Endodermal cell (in vitro differentiated cells): ENCODE measurements at regions not wholly inside any gene's neighbourhood (a gene's known extent, or its start where the extent isn't known, plus 50 kb on each side); places are given as distances from the start of the nearest gene placed in this dataset.

Experiments used
- DNase-seq: peaks from one replicate; pipeline ENCODE4 v3.0.0-alpha.2; 2017
- H3K27ac ChIP-seq: 2 replicates; pipeline ENCODE4 v1.5.1; 2013; ENCODE audit warnings: mild to moderate bottlenecking, low read depth, low read length, moderate library complexity
- H3K27me3 ChIP-seq: 2 replicates; pipeline ENCODE4 v1.6.1; 2013; ENCODE audit warnings: mild to moderate bottlenecking, low read length, moderate library complexity; ENCODE audit not compliant: insufficient read depth, control insufficient read depth, poor library complexity, severe bottlenecking
- H3K36me3 ChIP-seq: 2 replicates; pipeline ENCODE4 v1.7.0; 2013; ENCODE audit warnings: mild to moderate bottlenecking, low read length, moderate library complexity; ENCODE audit not compliant: control insufficient read depth, insufficient read depth
- H3K4me1 ChIP-seq: one replicate; pipeline ENCODE4 v1.7.0; 2013; ENCODE audit warnings: low read length; ENCODE audit not compliant: control insufficient read depth, insufficient read depth
- H3K4me3 ChIP-seq: 2 replicates; pipeline ENCODE4 v1.5.1; 2013; ENCODE audit warnings: mild to moderate bottlenecking, low read length, moderate library complexity
- H3K9ac ChIP-seq: 2 replicates; pipeline ENCODE4 v1.6.1; 2013; ENCODE audit warnings: mild to moderate bottlenecking, low read length, moderate library complexity; ENCODE audit not compliant: poor library complexity, severe bottlenecking; ENCODE audit errors: extremely low read depth
- H3K9me3 ChIP-seq: 2 replicates; pipeline ENCODE4 v1.6.1; 2013; ENCODE audit warnings: mild to moderate bottlenecking, low read length, moderate library complexity; ENCODE audit not compliant: control insufficient read depth
- H3K27ac Mint-ChIP-seq: 2 replicates; pipeline ENCODE4 v1.8.0; 2020; ENCODE audit warnings: mixed read lengths
- H3K27me3 Mint-ChIP-seq: 2 replicates; pipeline ENCODE4 v1.8.0; 2021; ENCODE audit warnings: mild to moderate bottlenecking, mixed read lengths; ENCODE audit not compliant: insufficient read depth
- H3K36me3 Mint-ChIP-seq: 2 replicates; pipeline ENCODE4 v1.8.0; 2020; ENCODE audit warnings: low read depth, mixed read lengths
- H3K4me1 Mint-ChIP-seq: 2 replicates; pipeline ENCODE4 v1.8.0; 2020; ENCODE audit warnings: mixed read lengths
- H3K4me3 Mint-ChIP-seq: 2 replicates; pipeline ENCODE4 v1.8.0; 2020; ENCODE audit warnings: mild to moderate bottlenecking, moderate library complexity, mixed read lengths
- H3K9me3 Mint-ChIP-seq: 2 replicates; pipeline ENCODE4 v1.8.0; 2020; ENCODE audit warnings: mild to moderate bottlenecking, mixed read lengths
- CTCF ChIP-seq: fragments of 200-600 bp; sonication (generic); conservative IDR thresholded peaks from 2 replicates; pipeline ENCODE4 v1.5.0; 2021; ENCODE audit warnings: antibody characterized with exemption, mild to moderate bottlenecking
- WGBS, 2 experiments: methylation state at CpG; one replicate each; pipeline versions ENCODE4 v1.1.5 to v1.1.7; 2013; ENCODE audit warnings: missing lambda C conversion rate in 2 of 2, mixed read lengths in 1 of 2; ENCODE audit not compliant: insufficient coverage in 1 of 2, insufficient read length in 1 of 2; 5-methylcytosine and 5-hydroxymethylcytosine counted together

GRCh38 chr5:120304663-120305062, 159.4 kb upstream of the PRR16 start:
- Mint-ChIP-seq H3K4me3 (no peak overlapping the region), H3K9me3 (no peaks in the 10 kb centered on the region), H3K36me3 (no peaks in the 10 kb centered on the region), H3K27ac (no peak overlapping the region), H3K27me3 (no peaks in the 10 kb centered on the region), H3K4me1 (no peaks in the 10 kb centered on the region)
- Histone ChIP-seq H3K9me3 (no peaks in the 10 kb centered on the region), H3K36me3 (no peaks in the 10 kb centered on the region), H3K9ac (no peak overlapping the region), H3K27me3 (no peaks in the 10 kb centered on the region), H3K4me3 (no peak overlapping the region), H3K27ac (no peak overlapping the region), H3K4me1 (no peaks in the 10 kb centered on the region)
- no peak for TF ChIP-seq CTCF
- 50 to 56% methylated on average over 2 of the region's 2 CpGs for WGBS, 2 experiments
- no peak for DNase-seq

- no peaks in the 10 kb centered on the region for H3K36me3 ChIP-seq
- no peaks in the 10 kb centered on the region for H3K36me3 Mint-ChIP-seq
- H3K9me3 Mint-ChIP-seq, result peaks cover 2% of the 10 kb centered on the region
- no peaks in the 10 kb centered on the region for H3K27me3 ChIP-seq
- H3K27ac ChIP-seq, result no peak overlapping the region
- no peak overlapping the region for H3K4me3 ChIP-seq
- no peak for TF ChIP-seq CTCF
- H3K9ac ChIP-seq, result no peak overlapping the region
- H3K4me3 Mint-ChIP-seq, result no peak overlapping the region
- WGBS, 2 experiments, result 87% methylated on average over 3 of the region's 3 CpGs; no CpG with 5 or more reads in 1 of the 2 experiments
- no peaks in the 10 kb centered on the region for H3K4me1 Mint-ChIP-seq
- H3K27ac Mint-ChIP-seq, result no peak overlapping the region
- DNase-seq, result no peak
- no peaks in the 10 kb centered on the region for H3K27me3 Mint-ChIP-seq
- no peaks in the 10 kb centered on the region for H3K9me3 ChIP-seq
- H3K4me1 ChIP-seq, result no peaks in the 10 kb centered on the region
Measured at GRCh38 chr5:120306303-120306702, 157.8 kb upstream of the PRR16 start.

- Mint-ChIP-seq H3K27ac (no peak overlapping the region), H3K36me3 (no peaks in the 10 kb centered on the region), H3K4me1 (no peaks in the 10 kb centered on the region), H3K9me3 (peaks cover 5% of the 10 kb centered on the region), H3K27me3 (no peaks in the 10 kb centered on the region), H3K4me3 (no peak overlapping the region)
- no peaks in the 10 kb centered on the region for H3K36me3 ChIP-seq
- TF ChIP-seq CTCF, result no peak
- no peaks in the 10 kb centered on the region for H3K4me1 ChIP-seq
- H3K9me3 ChIP-seq, result no peaks in the 10 kb centered on the region
- no peak overlapping the region for H3K27ac ChIP-seq
- no peak overlapping the region for H3K9ac ChIP-seq
- no peaks in the 10 kb centered on the region for H3K27me3 ChIP-seq
- no peak overlapping the region for H3K4me3 ChIP-seq
- DNase-seq, result no peak
Measured at GRCh38 chr5:120314191-120314590, 149.9 kb upstream of the PRR16 start.
